ENCODE measurements at regions not wholly inside any gene's neighbourhood (a gene's known extent, or its start where the extent isn't known, plus 50 kb on each side); places are given as distances from the start of the nearest gene placed in this dataset.

- TF ChIP-seq EZH2 (IDR thresholded peaks at IDR 0.05; ENCODE audit: low read depth, low read length, severe bottlenecking): no peak
- no peak for TF ChIP-seq ATF2 (IDR thresholded peaks at IDR 0.05; ENCODE audit: low read length)
Measured at GRCh38 chr15:46808834-46809233, 908.5 kb upstream of the SEMA6D start (continued).

Data from H1 (cell line).